Ovary (tissue), 3 donors: ENCODE measurements at regions not wholly inside any gene's neighbourhood (a gene's known extent, or its start where the extent isn't known, plus 50 kb on each side); places are given as distances from the start of the nearest gene placed in this dataset.

Experiments
- CTCF ChIP-seq, 3 donors: fragments of 450-650 bp in 2 of 3; fragments of 200-600 bp in 1 of 3; IDR thresholded peaks; one replicate each; pipeline versions ENCODE4 v1.5.1 to v1.8.0; 2016 to 2022; ENCODE audit warnings: antibody characterized with exemption in 3 of 3, mild to moderate bottlenecking in 1 of 3
- EP300 ChIP-seq: sonication (generic); formaldehyde crosslinking; IDR thresholded peaks from one replicate; pipeline ENCODE4 v1.6.1; 2017; ENCODE audit warnings: antibody characterized with exemption
- POLR2A ChIP-seq: fragments of 450-650 bp; IDR thresholded peaks from one replicate; pipeline ENCODE4 v1.6.1; 2017; ENCODE audit warnings: antibody characterized with exemption, mild to moderate bottlenecking, moderate library complexity
- donor health status: DM: no; HTN: no; CAD: no.

- TF ChIP-seq CTCF (IDR thresholded peaks at IDR 0.05) (no peak), POLR2A (no peak), EP300 (no peak)
Observed at GRCh38 chr5:166004006-166004405, 2287.4 kb upstream of the WWC1 start.
